ENCODE measurements at regions not wholly inside any gene's neighbourhood (a gene's known extent, or its start where the extent isn't known, plus 50 kb on each side); places are given as distances from the start of the nearest gene placed in this dataset.

DNA sequence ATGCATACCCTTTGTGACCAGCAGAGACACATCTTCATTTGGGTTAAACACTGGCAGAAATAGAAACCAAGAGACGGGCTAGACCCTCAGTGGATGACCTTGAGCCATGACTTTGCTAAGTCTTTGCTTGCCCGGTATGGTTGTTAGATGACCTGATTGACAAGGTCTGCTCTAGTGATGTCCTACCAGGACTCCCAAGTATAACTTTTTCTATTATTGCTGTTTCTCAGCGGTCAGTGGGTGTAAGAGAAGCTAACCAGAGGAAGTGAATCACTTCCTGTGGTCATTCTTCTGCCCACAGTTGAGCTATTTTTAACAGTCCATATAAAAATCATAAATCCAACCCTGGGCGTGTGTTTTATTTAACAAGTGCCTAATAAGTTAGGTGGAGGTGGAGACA is 126.2 kb upstream of the ETS2 start:
- no peaks in the 10 kb centered on the region for H3K79me2 ChIP-seq (ENCODE audit: control insufficient read depth, insufficient read depth, low read length)
- no peak overlapping the region for H3K4me3 ChIP-seq
- FAIRE-seq: no peak
- H3K27ac ChIP-seq (ENCODE audit: extremely low read depth, low read depth, low read length): no peak overlapping the region
- TF ChIP-seq FOSL1 (tag; conservative IDR thresholded peaks at IDR 0.05): peak; percentile 89
- TF ChIP-seq EGR1 (conservative IDR thresholded peaks at IDR 0.05): 0 out of 2 replicates have a peak, but pooled peaks have one; percentile 19
- TF ChIP-seq ESRRA (IDR thresholded peaks at IDR 0.05; ENCODE audit: borderline replicate concordance, low read depth): peak; percentile 52; the same call in 1 of the 2 replicates
- TF ChIP-seq, protein P1, sequence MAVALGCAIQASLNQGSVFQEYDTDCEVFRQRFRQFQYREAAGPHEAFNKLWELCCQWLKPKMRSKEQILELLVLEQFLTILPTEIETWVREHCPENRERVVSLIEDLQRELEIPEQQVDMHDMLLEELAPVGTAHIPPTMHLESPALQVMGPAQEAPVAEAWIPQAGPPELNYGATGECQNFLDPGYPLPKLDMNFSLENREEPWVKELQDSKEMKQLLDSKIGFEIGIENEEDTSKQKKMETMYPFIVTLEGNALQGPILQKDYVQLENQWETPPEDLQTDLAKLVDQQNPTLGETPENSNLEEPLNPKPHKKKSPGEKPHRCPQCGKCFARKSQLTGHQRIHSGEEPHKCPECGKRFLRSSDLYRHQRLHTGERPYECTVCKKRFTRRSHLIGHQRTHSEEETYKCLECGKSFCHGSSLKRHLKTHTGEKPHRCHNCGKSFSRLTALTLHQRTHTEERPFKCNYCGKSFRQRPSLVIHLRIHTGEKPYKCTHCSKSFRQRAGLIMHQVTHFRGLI (CRISPR knock-in tag; IDR thresholded peaks at IDR 0.05): no peak
- peak; percentile 43; the same call in 1 of the 2 replicates for TF ChIP-seq GABPA (tag; conservative IDR thresholded peaks at IDR 0.05; ENCODE audit: low read depth)
- TF ChIP-seq ZFP30 (CRISPR knock-in tag; IDR thresholded peaks at IDR 0.05; ENCODE audit: borderline replicate concordance): no peak
- TF ChIP-seq MEF2D (tag; conservative IDR thresholded peaks at IDR 0.05; ENCODE audit: low read depth): peak; percentile 89
- 0 out of 2 replicates have a peak, but pooled peaks have one; percentile 18 for TF ChIP-seq JUND (IDR thresholded peaks at IDR 0.05; ENCODE audit: borderline replicate concordance, low read depth, low read length)
- TF ChIP-seq JUND (tag; IDR thresholded peaks at IDR 0.05; ENCODE audit: borderline replicate concordance, low read depth, low read length): no peak
- POLR2A ChIA-PET: no interaction called here
- no peaks in the 10 kb centered on the region for H3K9me3 ChIP-seq (replicated peaks; ENCODE audit: control insufficient read depth, insufficient read depth, low read depth, low read length)
- H4K20me1 ChIP-seq (replicated peaks; ENCODE audit: control insufficient read depth, insufficient read depth, low read length): no peaks in the 10 kb centered on the region
- H2AFZ ChIP-seq (ENCODE audit: low read depth, low read length): no peak overlapping the region
- H3K4me1 ChIP-seq (replicated peaks in 1 of 2; ENCODE audit: control insufficient read depth in 2 of 2, insufficient read depth in 2 of 2, low read length in 2 of 2): no peaks in the 10 kb centered on the region
- intact Hi-C loops (cut with micrococcal nuclease): no loop called here
- H3K27me3 ChIP-seq (ENCODE audit: control insufficient read depth in 2 of 2, insufficient read depth in 2 of 2, low read length in 2 of 2): peaks cover 13 to 34% of the 10 kb centered on the region in 2 experiments; a peak in 3 of 5 replicates
- ATAC-seq: no peak
- H3K4me2 ChIP-seq (ENCODE audit: insufficient read depth, low read length): no peak overlapping the region
- CTCF ChIA-PET (ENCODE audit: low intra/inter-chr PET ratio): interaction anchor here (0.8 kb wide), 1 partner anchor 125 kb away, joined by 3 read pairs; no protein-coding TSS in a partner anchor
- DNase-seq (ENCODE audit: extremely low read depth in 1 of 4, low spot score in 3 of 4): peak in 1 of 4 experiments; percentile 16
- no peaks in the 10 kb centered on the region for H3K9me1 ChIP-seq (ENCODE audit: control insufficient read depth, insufficient read depth, low read length)
- in situ Hi-C loops (cut with MboI): no loop called here
- H3K36me3 ChIP-seq (ENCODE audit: control insufficient read depth, insufficient read depth, low read length): no peaks in the 10 kb centered on the region
- no peak overlapping the region for H3K9ac ChIP-seq (ENCODE audit: insufficient read depth in 1 of 2, low read depth in 2 of 2, low read length in 2 of 2)
- WGBS (ENCODE audit: insufficient coverage, low coverage, missing lambda C conversion rate): 1% methylated on average over 4 of the region's 4 CpGs
- no TSS peak for BruUV-seq (replicated peaks)
